ENCODE measurements at regions not wholly inside any gene's neighbourhood (a gene's known extent, or its start where the extent isn't known, plus 50 kb on each side); places are given as distances from the start of the nearest gene placed in this dataset.

- no peak for TF ChIP-seq EZH2 (IDR thresholded peaks at IDR 0.05; ENCODE audit: insufficient read depth, low read length)
- no peak for TF ChIP-seq CTCF (IDR thresholded peaks at IDR 0.05; ENCODE audit: insufficient read depth, low read depth, low read length)
These were observed 287.8 kb upstream of the GOLIM4 start for GRCh38 chr3:168383573-168383972.
